HUDEP-2 (cell line): ENCODE measurements at regions not wholly inside any gene's neighbourhood (a gene's known extent, or its start where the extent isn't known, plus 50 kb on each side); places are given as distances from the start of the nearest gene placed in this dataset.
"Not testable (repeated sequence)": the region's sequence is repeated elsewhere in the genome, so short reads cannot be mapped to it uniquely, and the experiment has no call there.

Experiments used
- DNase-seq, 76 experiments: peaks; one replicate each; lab custom pipeline; 2025; ENCODE audit not compliant: unreplicated experiment in 76 of 76; lab: John Stamatoyannopoulos, UW

- DNase-seq = no peak
Measured at GRCh38 chr6:167227984-167228383, 63.1 kb upstream of the UNC93A start.

GRCh38 chr6:167229586-167229985 lies 61.5 kb upstream of the UNC93A start:
- DNase-seq = no peak

- DNase-seq = no peak
Measured at GRCh38 chr6:167230288-167230687, 60.8 kb upstream of the UNC93A start.

DNA sequence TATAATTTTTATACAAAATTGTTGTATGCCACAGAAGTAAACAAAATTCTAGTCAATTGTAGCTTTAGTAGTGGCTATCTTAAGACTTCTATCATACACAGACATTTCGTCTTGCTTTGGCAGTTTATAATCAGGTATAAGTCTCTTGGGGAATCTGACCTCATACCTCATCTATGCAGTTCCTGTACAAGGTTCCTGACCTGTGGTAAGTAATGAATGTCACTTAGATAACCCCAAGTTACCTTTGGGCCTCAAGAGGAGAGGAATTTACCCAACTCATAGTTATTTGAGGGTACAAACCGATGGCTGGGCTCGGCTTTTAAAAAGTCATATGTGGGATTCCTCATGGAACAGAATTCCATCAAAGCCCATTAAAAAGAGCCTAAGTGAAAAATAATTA lies 58.8 kb upstream of the UNC93A start:
- DNase-seq = no peak

GRCh38 chr6:167233490-167233889 lies 57.6 kb upstream of the UNC93A start:
- DNase-seq = peak in 6 of 76 experiments; percentile 20 to 43 (median 34)

- not testable (repeated sequence) for DNase-seq
Measured at GRCh38 chr6:167234576-167234975, 56.5 kb upstream of the UNC93A start.

GRCh38 chr6:167235005-167235404 lies 56.1 kb upstream of the UNC93A start:
- no peak for DNase-seq

DNA sequence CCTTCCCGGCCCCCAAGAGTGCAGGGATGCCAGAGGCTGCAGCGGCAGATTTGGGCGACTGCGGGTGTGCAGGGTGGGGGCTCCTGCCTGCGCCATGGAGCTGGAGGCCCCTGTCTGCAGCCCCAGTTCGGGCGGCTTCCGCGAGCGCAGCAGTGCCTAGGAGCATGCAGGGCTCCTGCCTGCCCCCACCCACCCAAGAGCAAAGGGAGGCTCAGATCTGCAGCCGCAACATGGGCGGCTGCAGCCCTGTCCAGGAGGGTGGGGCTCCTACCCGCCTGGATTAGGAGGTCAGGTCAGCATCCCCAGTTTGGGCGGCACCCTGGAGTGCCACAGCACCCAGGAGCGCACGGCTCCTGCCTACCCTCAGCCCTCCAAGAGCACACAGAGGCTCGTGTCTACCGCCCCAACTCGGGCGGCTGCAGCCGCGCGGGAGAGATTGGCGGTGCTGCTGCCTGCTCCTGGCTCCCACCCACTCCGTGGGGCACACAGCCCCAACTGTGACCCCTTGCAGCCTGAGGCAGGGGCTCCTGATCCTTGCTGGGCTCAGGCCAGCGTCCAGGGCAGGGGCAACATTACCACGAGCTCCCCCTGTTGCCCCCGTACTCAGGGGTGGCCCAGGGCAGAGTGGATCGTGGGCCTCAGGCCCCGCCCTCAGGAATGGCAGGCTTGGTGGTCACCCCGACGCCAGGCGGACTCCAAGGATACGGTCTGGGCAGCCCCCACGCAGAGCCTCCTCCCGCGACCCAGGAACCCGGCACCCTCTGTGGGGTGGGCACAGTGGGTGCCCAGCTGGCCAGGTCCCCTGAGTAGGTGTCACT lies 55.5 kb upstream of the UNC93A start:
- no peak for DNase-seq

GRCh38 chr6:167236239-167236571 lies 54.9 kb upstream of the UNC93A start:
- no peak for DNase-seq

DNA sequence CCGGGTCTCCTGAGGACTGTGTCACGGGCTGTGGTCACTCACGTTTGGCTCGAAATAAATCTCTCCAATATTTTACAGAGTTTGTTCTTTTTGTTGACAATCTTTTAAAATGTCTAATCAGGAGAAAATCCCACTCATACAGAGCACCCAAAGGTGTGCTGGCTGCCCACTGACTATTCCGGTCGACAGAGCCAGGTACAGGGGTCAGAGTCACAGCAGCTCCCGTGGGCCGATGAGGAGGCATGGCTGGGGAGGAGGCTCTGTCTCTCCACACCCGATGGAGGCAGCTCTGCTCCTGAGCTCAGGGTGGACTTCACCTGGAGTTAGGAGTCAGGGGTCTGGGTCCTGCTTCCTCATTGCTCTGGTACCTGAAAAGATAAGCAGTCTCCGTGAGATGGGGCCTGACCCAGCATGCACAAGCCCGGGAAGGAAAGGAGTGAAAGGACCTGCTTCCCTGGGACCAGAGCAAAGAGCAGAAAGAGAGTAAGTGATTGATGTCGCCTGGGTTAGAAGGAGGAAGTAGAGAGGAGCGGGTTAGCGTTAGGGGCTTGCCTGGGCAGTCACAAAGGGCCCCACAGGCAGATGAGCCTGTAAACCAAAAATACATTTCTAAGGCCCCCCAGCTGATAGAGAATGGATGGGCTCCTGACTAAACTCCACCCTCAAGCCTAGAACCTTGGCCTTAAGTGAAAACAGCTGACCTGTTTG lies 53.5 kb upstream of the UNC93A start:
- DNase-seq = no peak

DNA sequence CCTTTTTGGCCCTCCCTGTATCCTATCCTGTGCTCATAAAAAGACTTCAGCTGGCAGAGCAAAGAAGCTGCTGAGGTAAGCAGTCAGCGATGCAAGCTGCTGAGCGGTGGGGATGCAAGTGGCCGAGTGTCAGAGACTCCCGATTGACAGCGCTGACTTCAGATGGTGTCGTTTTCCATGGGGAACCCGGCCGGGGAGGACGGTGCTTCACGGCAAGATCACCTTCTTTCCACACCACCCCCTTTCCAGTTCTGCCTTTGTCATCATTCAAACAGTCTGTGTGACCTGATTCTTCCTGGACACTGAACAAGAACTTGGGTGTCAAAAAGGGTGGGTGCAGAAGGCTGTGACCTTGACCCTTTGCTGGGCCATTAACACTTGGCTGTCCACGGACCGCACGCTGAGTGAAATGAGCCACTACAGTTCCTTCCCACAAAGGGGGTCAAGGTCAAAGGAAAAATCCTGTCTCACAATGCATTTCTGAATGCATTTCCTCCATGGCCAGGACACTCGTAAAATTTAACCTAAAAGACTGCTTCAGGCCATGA lies 52.9 kb upstream of the UNC93A start:
- DNase-seq = no peak

DNA sequence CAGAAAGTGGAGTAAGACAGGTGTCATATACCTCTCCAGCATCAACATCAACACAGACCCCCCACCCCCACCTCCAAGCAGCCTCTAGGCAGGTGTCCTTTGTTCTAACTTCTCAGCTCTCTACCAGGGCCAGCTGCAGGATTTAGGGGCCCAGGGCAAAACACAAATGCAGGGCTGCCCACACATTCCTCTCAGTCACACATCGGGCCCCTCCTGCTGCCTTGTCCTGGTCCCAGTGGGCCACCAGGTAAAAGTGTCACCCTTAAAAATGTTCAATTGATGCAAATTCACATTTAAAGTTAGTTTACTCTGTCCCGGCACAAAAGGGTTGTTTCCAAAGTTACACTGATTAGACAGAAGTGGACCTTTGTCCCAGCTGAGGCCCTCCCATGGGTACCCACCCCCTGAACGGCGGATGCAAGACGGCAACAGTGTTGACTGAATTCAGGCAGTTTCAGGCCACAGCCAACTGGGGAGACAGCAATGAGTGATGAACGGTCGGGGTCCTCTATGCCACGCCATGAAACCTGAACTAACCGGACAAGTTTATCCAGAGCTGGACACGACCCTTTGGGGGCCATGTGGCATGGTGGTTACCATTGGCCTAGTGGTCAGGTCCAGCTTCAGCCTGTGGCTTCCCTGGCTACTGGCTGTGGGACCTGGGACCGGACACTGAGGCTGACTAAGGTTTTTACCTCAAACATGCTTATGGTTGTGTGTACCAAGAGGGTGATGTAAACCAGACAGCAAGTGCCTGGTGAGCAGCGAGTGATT lies 52.2 kb upstream of the UNC93A start:
- DNase-seq = no peak

GRCh38 chr6:167239470-167239869 lies 51.6 kb upstream of the UNC93A start:
- DNase-seq = not testable (repeated sequence)

GRCh38 chr6:167240034-167240541 lies 51.0 kb upstream of the UNC93A start:
- DNase-seq = no peak
